H1 (cell line): ENCODE measurements at regions not wholly inside any gene's neighbourhood (a gene's known extent, or its start where the extent isn't known, plus 50 kb on each side); places are given as distances from the start of the nearest gene placed in this dataset.

ENCODE experiments used
- SIX5 ChIP-seq: IDR thresholded peaks from 2 replicates; pipeline ENCODE4 v1.6.1; 2011; ENCODE audit warnings: mild to moderate bottlenecking, low read depth, low read length
- SRF ChIP-seq: IDR thresholded peaks from 2 replicates; pipeline ENCODE4 v1.6.1; 2011; ENCODE audit warnings: mild to moderate bottlenecking, low read depth, low read length, moderate library complexity

- TF ChIP-seq SIX5: no peak
- TF ChIP-seq SRF: no peak
Measured at GRCh38 chr4:53780736-53781400, 189.6 kb upstream of the LNX1 start (continued).
